Hematopoietic multipotent progenitor cell treated with erythropoietin and hydrocortisone succinate and interleukin-3 and kit ligand, for 4 days (in vitro differentiated cells): ENCODE measurements at regions not wholly inside any gene's neighbourhood (a gene's known extent, or its start where the extent isn't known, plus 50 kb on each side); places are given as distances from the start of the nearest gene placed in this dataset.
A peak's percentile ranks its signal among the peaks of the same experiment; 100 is the strongest.

ENCODE experiments used
- DNase-seq: peaks from one replicate; pipeline ENCODE4 v3.0.0-alpha.2; 2015

GRCh38 chr4:128347930-128348660 is 60.5 kb upstream of the PGRMC2 start:
- peak; percentile 25 for DNase-seq

- peak; percentile 83 for DNase-seq
Observed at GRCh38 chr4:128347175-128347868, 59.7 kb upstream of the PGRMC2 start.

GRCh38 chr4:128346054-128346716 is 58.6 kb upstream of the PGRMC2 start:
- no peak for DNase-seq

- DNase-seq: no peak
Observed at GRCh38 chr4:128345650-128346049, 58.0 kb upstream of the PGRMC2 start.

- no peak for DNase-seq
Observed at GRCh38 chr4:128342762-128343161, 55.1 kb upstream of the PGRMC2 start.

- peak; percentile 24 for DNase-seq
Observed at GRCh38 chr4:128341634-128342033, 54.0 kb upstream of the PGRMC2 start.

- DNase-seq: peak; percentile 18
Observed at GRCh38 chr4:128338634-128339355, 51.2 kb upstream of the PGRMC2 start.

GRCh38 chr4:128337863-128338262 is 50.2 kb upstream of the PGRMC2 start:
- no peak for DNase-seq
